Activated naive CD4-positive, alpha-beta T cell treated with anti-CD3 and anti-CD28 coated beads, Interleukin-2, amount 10 ng/mL, durations not matched to agents 7 days and 5 days (primary cell): ENCODE measurements at regions not wholly inside any gene's neighbourhood (a gene's known extent, or its start where the extent isn't known, plus 50 kb on each side); places are given as distances from the start of the nearest gene placed in this dataset.
"Not testable (repeated sequence)": the region's sequence is repeated elsewhere in the genome, so short reads cannot be mapped to it uniquely, and the experiment has no call there.

Source experiments
- CTCF ChIA-PET: fragments of 350-600 bp; sonication (Branson Sonifier 250); formaldehyde crosslinking; loops from one replicate; lab custom pipeline; 2021; ENCODE audit warnings: antibody characterized with exemption; lab: Charles Lee
- DNase-seq: peaks from one replicate; pipeline ENCODE4 v3.0.0-alpha.2; 2020
- H3K27ac Mint-ChIP-seq: one replicate; pipeline ENCODE4 v1.8.0; 2021; ENCODE audit warnings: mild to moderate bottlenecking, moderate library complexity, mixed read lengths
- H3K27me3 Mint-ChIP-seq: one replicate; pipeline ENCODE4 v1.8.0; 2021; ENCODE audit warnings: mild to moderate bottlenecking, mixed read lengths
- H3K36me3 Mint-ChIP-seq: one replicate; pipeline ENCODE4 v1.8.0; 2021; ENCODE audit warnings: mixed read lengths
- H3K4me1 Mint-ChIP-seq: one replicate; pipeline ENCODE4 v1.8.0; 2021; ENCODE audit warnings: mixed read lengths
- H3K4me3 Mint-ChIP-seq: one replicate; pipeline ENCODE4 v1.8.0; 2021; ENCODE audit warnings: mild to moderate bottlenecking, moderate library complexity, mixed read lengths
- H3K9me3 Mint-ChIP-seq: one replicate; pipeline ENCODE4 v1.8.0; 2021; ENCODE audit warnings: mixed read lengths

DNA sequence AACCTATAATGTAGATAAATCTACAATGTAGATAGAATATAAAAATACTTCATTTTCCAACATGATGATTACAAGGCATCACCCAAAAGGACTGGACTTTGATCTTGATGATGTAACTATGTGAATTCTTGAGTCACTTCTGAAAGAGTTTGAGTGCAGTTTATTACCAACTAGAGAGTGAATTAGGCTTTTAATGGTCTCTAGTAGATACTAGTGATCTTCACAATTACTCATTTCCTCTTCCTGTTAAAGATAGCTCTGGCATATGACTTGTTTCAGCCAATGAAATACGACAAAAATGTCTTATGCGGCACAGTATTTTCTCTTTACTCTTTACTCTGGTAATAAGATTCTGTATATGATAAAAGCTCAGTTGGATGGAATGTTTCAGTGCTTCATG, 1588.1 kb upstream of the B3GALT2 start:
- H3K27me3 Mint-ChIP-seq, result no peaks in the 10 kb centered on the region
- no peaks in the 10 kb centered on the region for H3K36me3 Mint-ChIP-seq
- H3K27ac Mint-ChIP-seq, result no peak overlapping the region
- H3K9me3 Mint-ChIP-seq, result peaks cover 3% of the 10 kb centered on the region
- no peak for DNase-seq
- no peak overlapping the region for H3K4me3 Mint-ChIP-seq
- no peaks in the 10 kb centered on the region for H3K4me1 Mint-ChIP-seq
- CTCF ChIA-PET, result interaction anchor here (0.6 kb wide), 1 partner anchor 8 kb away, joined by 3 read pairs; no protein-coding TSS in a partner anchor

DNA sequence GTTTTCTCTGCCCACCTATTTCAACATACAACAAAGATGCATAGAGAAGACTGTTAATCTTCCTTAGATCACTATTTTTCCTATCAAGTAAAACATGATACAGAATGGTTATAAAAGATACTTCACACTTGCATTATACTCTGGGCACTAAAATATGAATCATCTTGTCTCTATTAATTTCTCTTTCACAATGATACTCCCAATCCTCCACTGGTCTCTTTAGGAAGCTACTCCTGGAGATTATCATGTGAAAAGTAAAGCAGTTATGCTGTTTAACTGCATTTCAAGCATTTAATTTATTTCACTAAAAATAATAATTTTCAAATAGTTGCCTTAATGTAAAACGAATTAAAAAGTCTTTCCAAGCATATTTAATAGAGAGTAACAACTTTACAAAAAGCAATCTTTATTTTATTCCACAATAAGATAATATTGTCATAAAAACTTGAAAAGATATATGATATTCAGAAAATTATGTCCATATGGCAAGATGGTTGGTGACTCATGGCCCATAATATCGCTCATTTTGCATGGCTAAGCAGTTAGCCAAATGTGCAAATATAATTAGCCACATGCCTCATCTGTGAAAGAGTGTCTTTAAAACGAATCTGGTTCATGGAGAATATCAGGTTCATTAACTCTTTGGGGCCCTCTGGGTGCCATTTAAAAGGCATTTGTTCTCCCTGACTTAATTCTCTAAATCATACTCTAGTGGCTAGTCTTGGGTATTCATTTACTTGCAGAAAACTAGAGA, 1569.0 kb upstream of the B3GALT2 start:
- Mint-ChIP-seq H3K4me1 (no peaks in the 10 kb centered on the region), H3K9me3 (peaks cover 2% of the 10 kb centered on the region), H3K36me3 (no peaks in the 10 kb centered on the region), H3K27me3 (no peaks in the 10 kb centered on the region), H3K27ac (no peak overlapping the region), H3K4me3 (no peak overlapping the region)
- CTCF ChIA-PET, result no interaction called here
- no peak for DNase-seq

DNA sequence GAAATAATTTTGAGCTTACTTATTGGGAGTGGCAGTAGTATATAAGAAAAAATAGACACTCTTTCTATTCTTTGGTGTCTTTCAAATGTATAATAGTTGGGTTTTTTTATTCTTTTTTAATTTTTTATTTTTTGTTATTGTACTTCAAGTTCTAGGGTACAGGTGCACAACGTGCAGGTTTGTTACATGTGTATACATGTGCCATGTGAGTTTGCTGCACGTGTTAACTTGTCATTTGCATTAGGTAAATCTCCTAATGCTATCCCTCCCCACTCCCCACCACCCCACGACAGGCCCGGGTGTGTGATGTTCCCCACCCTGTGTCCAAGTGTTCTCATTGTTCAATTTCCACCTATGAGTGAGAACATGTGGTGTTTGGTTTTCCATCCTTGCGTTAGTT, 1552.4 kb upstream of the B3GALT2 start:
- DNase-seq, H3K27ac Mint-ChIP-seq, CTCF ChIA-PET, H3K27me3 Mint-ChIP-seq, H3K4me1 Mint-ChIP-seq, H3K36me3 Mint-ChIP-seq, H3K9me3 Mint-ChIP-seq, H3K4me3 Mint-ChIP-seq: not testable (repeated sequence)

DNA sequence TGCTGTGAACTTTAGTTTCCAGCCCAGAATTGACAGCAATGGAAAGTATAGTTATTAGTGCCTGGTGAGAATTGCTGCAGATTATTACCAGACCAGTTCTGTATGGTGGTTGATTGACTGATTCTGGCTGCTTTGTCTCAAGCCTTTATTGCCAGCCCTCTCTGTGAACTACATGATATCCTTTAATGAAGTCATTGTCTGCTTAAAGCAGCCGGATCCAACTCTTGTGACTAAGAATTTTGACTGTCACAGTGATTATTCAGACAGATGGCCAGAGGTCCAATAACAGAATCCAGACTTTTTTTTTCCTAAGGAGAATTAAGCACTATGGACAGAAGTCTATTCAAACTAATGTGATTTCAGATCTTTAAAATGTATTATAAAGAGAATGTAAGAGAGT, 1548.6 kb upstream of the B3GALT2 start:
- Mint-ChIP-seq H3K9me3 (no peaks in the 10 kb centered on the region), H3K27ac (no peak overlapping the region), H3K36me3 (no peaks in the 10 kb centered on the region), H3K27me3 (no peaks in the 10 kb centered on the region), H3K4me1 (no peaks in the 10 kb centered on the region), H3K4me3 (no peak overlapping the region)
- DNase-seq, result no peak
- CTCF ChIA-PET, result no interaction called here

- Mint-ChIP-seq H3K27ac (no peak overlapping the region), H3K27me3 (no peaks in the 10 kb centered on the region), H3K4me1 (no peaks in the 10 kb centered on the region), H3K36me3 (no peaks in the 10 kb centered on the region), H3K9me3 (no peaks in the 10 kb centered on the region), H3K4me3 (no peak overlapping the region)
- CTCF ChIA-PET, result no interaction called here
- no peak for DNase-seq
Observed at GRCh38 chr1:194731025-194731424, 1544.6 kb upstream of the B3GALT2 start.

- H3K27ac Mint-ChIP-seq, result no peak overlapping the region
- CTCF ChIA-PET, result no interaction called here
- DNase-seq, result no peak
- H3K27me3 Mint-ChIP-seq, result no peaks in the 10 kb centered on the region
- no peaks in the 10 kb centered on the region for H3K9me3 Mint-ChIP-seq
- H3K4me3 Mint-ChIP-seq, result no peak overlapping the region
- no peaks in the 10 kb centered on the region for H3K4me1 Mint-ChIP-seq
- H3K36me3 Mint-ChIP-seq, result no peaks in the 10 kb centered on the region
Observed at GRCh38 chr1:194730304-194730703, 1543.9 kb upstream of the B3GALT2 start.

DNA sequence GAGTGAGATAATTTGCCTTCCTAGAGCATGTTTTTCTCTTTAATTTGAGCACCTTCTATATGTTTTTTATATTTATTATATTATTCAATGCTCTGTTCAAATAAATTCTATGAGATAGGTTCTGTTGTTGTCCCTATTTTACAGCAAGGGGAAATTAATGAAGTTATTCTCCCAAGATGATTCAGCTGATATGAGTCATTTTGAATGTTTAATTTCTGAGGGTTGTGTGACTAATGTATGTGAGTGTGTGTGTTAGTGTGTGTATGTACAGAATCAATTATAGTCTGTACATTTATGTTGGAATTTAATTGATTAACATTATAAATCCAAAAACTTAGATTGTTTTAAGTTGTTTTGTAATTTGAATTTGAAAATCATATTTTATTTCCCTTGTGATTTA, 1536.7 kb upstream of the B3GALT2 start:
- Mint-ChIP-seq H3K27ac (no peak overlapping the region), H3K27me3 (no peaks in the 10 kb centered on the region), H3K4me3 (no peak overlapping the region), H3K9me3 (no peaks in the 10 kb centered on the region), H3K4me1 (no peaks in the 10 kb centered on the region), H3K36me3 (no peaks in the 10 kb centered on the region)
- CTCF ChIA-PET, result no interaction called here
- no peak for DNase-seq

GRCh38 chr1:194717941-194718340, 1531.5 kb upstream of the B3GALT2 start:
- Mint-ChIP-seq H3K27me3 (no peaks in the 10 kb centered on the region), H3K36me3 (no peaks in the 10 kb centered on the region), H3K4me1 (no peaks in the 10 kb centered on the region), H3K9me3 (no peaks in the 10 kb centered on the region), H3K4me3 (no peak overlapping the region), H3K27ac (no peak overlapping the region)
- CTCF ChIA-PET, result no interaction called here
- no peak for DNase-seq

- Mint-ChIP-seq H3K27me3 (no peaks in the 10 kb centered on the region), H3K9me3 (no peaks in the 10 kb centered on the region), H3K4me1 (no peaks in the 10 kb centered on the region), H3K27ac (no peak overlapping the region), H3K4me3 (no peak overlapping the region), H3K36me3 (no peaks in the 10 kb centered on the region)
- CTCF ChIA-PET, result no interaction called here
- no peak for DNase-seq
Observed at GRCh38 chr1:194717334-194717733, 1530.9 kb upstream of the B3GALT2 start.

GRCh38 chr1:194710671-194711070, 1524.3 kb upstream of the B3GALT2 start:
- no peak for DNase-seq
- no peaks in the 10 kb centered on the region for H3K36me3 Mint-ChIP-seq
- H3K27me3 Mint-ChIP-seq, result no peaks in the 10 kb centered on the region
- no peaks in the 10 kb centered on the region for H3K4me1 Mint-ChIP-seq
- no peak overlapping the region for H3K4me3 Mint-ChIP-seq
- CTCF ChIA-PET, result no interaction called here
- H3K27ac Mint-ChIP-seq, result no peak overlapping the region
- H3K9me3 Mint-ChIP-seq, result no peaks in the 10 kb centered on the region

DNA sequence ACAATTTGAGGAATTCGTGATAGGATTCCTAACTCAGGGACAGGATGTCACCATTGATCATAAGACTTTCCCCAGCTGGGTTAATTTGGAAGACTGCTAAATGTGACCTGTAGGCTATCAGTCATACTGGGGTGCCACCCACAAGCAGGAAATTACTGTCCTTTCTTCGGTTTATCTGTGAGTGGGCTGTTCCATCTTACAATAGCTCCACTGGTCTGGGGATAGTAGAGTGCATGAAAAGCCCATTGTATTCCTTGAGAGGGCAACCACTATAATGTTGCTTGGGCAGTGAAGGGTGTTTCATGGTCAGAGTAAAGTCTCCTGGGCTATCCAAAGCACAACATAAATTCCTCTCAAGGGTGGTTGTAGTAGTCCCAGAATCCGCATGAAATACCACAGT, 1523.0 kb upstream of the B3GALT2 start:
- Mint-ChIP-seq H3K36me3 (no peaks in the 10 kb centered on the region), H3K4me3 (no peak overlapping the region), H3K4me1 (no peaks in the 10 kb centered on the region), H3K27ac (no peak overlapping the region), H3K27me3 (no peaks in the 10 kb centered on the region), H3K9me3 (no peaks in the 10 kb centered on the region)
- no peak for DNase-seq
- CTCF ChIA-PET, result no interaction called here

GRCh38 chr1:194707074-194707473, 1520.7 kb upstream of the B3GALT2 start:
- DNase-seq, result no peak
- Mint-ChIP-seq H3K4me3 (no peak overlapping the region), H3K27ac (no peak overlapping the region), H3K27me3 (no peaks in the 10 kb centered on the region), H3K9me3 (no peaks in the 10 kb centered on the region), H3K4me1 (no peaks in the 10 kb centered on the region), H3K36me3 (no peaks in the 10 kb centered on the region)
- CTCF ChIA-PET, result no interaction called here

GRCh38 chr1:194705123-194705854, 1518.9 kb upstream of the B3GALT2 start:
- Mint-ChIP-seq H3K27ac (no peak overlapping the region), H3K9me3 (no peaks in the 10 kb centered on the region), H3K27me3 (no peaks in the 10 kb centered on the region), H3K4me3 (no peak overlapping the region), H3K4me1 (no peaks in the 10 kb centered on the region), H3K36me3 (no peaks in the 10 kb centered on the region)
- CTCF ChIA-PET, result no interaction called here
- no peak for DNase-seq

DNA sequence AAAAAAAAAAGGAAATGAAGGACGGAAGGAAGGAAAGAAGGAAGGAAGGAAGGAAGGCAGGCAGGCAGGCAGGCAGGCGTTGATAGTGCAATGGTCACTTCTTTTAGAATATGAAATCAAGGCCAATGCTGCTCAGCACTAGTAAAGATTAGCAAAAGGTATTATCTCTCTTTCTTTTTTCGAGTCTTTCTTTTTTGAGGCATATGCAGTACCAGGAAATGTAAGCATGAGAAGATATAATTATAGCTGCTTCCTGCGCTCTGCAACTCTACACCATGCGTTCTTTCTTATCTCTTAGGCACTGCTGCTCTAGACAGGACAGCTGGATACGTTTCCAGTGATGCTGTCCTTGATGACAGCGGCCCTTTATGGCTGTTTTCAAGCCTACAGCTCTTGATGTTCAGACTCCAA, 1512.5 kb upstream of the B3GALT2 start:
- no peak for DNase-seq
- Mint-ChIP-seq H3K4me3 (no peak overlapping the region), H3K36me3 (no peaks in the 10 kb centered on the region), H3K27me3 (no peaks in the 10 kb centered on the region), H3K27ac (no peak overlapping the region), H3K9me3 (no peaks in the 10 kb centered on the region), H3K4me1 (no peaks in the 10 kb centered on the region)
- CTCF ChIA-PET, result no interaction called here

- no peaks in the 10 kb centered on the region for H3K36me3 Mint-ChIP-seq
Observed at GRCh38 chr1:194693244-194693643, 1506.8 kb upstream of the B3GALT2 start.

More at GRCh38 chr1:194693244-194693643, 1506.8 kb upstream of the B3GALT2 start:
- CTCF ChIA-PET, result no interaction called here
- no peak overlapping the region for H3K4me3 Mint-ChIP-seq
- no peaks in the 10 kb centered on the region for H3K4me1 Mint-ChIP-seq
- H3K27ac Mint-ChIP-seq, result no peak overlapping the region
- DNase-seq, result no peak
- H3K27me3 Mint-ChIP-seq, result no peaks in the 10 kb centered on the region
- no peaks in the 10 kb centered on the region for H3K9me3 Mint-ChIP-seq
